Neural cell (in vitro differentiated cells): ENCODE measurements at regions not wholly inside any gene's neighbourhood (a gene's known extent, or its start where the extent isn't known, plus 50 kb on each side); places are given as distances from the start of the nearest gene placed in this dataset.

Source experiments
- H2AFZ ChIP-seq: fragments of 200-600, 300-800 bp; sonication (generic), shearing (Covaris generic); 2 replicates; pipeline ENCODE4 v1.6.0; 2014; ENCODE audit warnings: low read depth, mild to moderate bottlenecking, antibody characterized with exemption, low read length, moderate library complexity
- H3F3A ChIP-seq: fragments of 200-600 bp; shearing (Covaris generic); 2 replicates; pipeline ENCODE4 v1.6.1; 2016; ENCODE audit warnings: mild to moderate bottlenecking, moderate library complexity, mixed read lengths, antibody characterized with exemption, low read length; ENCODE audit not compliant: insufficient read depth, poor library complexity, severe bottlenecking
- H3K27ac ChIP-seq: fragments of 200-600, 300-800 bp; sonication (generic), shearing (Covaris generic); 2 replicates; pipeline ENCODE4 v1.5.1; 2014; ENCODE audit warnings: mild to moderate bottlenecking, low read length, moderate library complexity
- H3K27me3 ChIP-seq: fragments of 300-800, 200-600 bp; sonication (generic), shearing (Covaris generic); 2 replicates; pipeline ENCODE4 v1.6.0; 2014; ENCODE audit warnings: mild to moderate bottlenecking, low read depth, low read length, moderate library complexity; ENCODE audit not compliant: insufficient read depth
- H3K36me3 ChIP-seq: fragments of 300-800, 200-600 bp; sonication (generic), shearing (Covaris generic); 2 replicates; pipeline ENCODE4 v1.5.1; 2014; ENCODE audit warnings: mild to moderate bottlenecking, antibody characterized with exemption, low read length, moderate library complexity; ENCODE audit not compliant: insufficient read depth
- H3K4me2 ChIP-seq: fragments of 300-800, 200-600 bp; sonication (generic), shearing (Covaris generic); 2 replicates; pipeline ENCODE4 v1.6.0; 2014; ENCODE audit warnings: mild to moderate bottlenecking, low read length
- H3K4me3 ChIP-seq: fragments of 300-800, 200-600 bp; sonication (generic), shearing (Covaris generic); 2 replicates; pipeline ENCODE4 v1.5.1; 2014; ENCODE audit warnings: mild to moderate bottlenecking, low read length, moderate library complexity
- H3K79me2 ChIP-seq: fragments of 200-600 bp; shearing (Covaris generic); replicated peaks from 2 replicates; pipeline ENCODE4 v1.6.0; 2014; ENCODE audit warnings: mild to moderate bottlenecking, low read length, moderate library complexity; ENCODE audit not compliant: insufficient read depth
- H3K9ac ChIP-seq: fragments of 300-800, 200-600 bp; sonication (generic), shearing (Covaris generic); 2 replicates; pipeline ENCODE4 v1.6.1; 2016; ENCODE audit warnings: mild to moderate bottlenecking, low read length, mixed read lengths
- H3K9me2 ChIP-seq: fragments of 200-600 bp; shearing (Covaris generic); 2 replicates; pipeline ENCODE4 v1.6.1; 2016; ENCODE audit warnings: mild to moderate bottlenecking, low read length, mixed read lengths; ENCODE audit not compliant: insufficient read depth
- H3K9me3 ChIP-seq: fragments of 200-600, 300-800 bp; sonication (generic), shearing (Covaris generic); 2 replicates; pipeline ENCODE4 v1.6.1; 2016; ENCODE audit warnings: mild to moderate bottlenecking, mixed run types, low read length, moderate library complexity, mixed read lengths
- H4K20me1 ChIP-seq: fragments of 200-600 bp; shearing (Covaris generic); 2 replicates; pipeline ENCODE4 v1.6.1; 2016; ENCODE audit warnings: mild to moderate bottlenecking, mixed run types; ENCODE audit not compliant: insufficient read depth
- CTCF ChIP-seq: fragments of 450-650 bp; IDR thresholded peaks from 2 replicates; pipeline ENCODE4 v1.5.1; 2014; ENCODE audit warnings: antibody characterized with exemption, mild to moderate bottlenecking, moderate library complexity; ENCODE audit not compliant: poor library complexity, severe bottlenecking
- EP300 ChIP-seq: fragments of 450-650 bp; conservative IDR thresholded peaks from 2 replicates; pipeline ENCODE4 v1.6.1; 2014; ENCODE audit warnings: antibody characterized with exemption, mild to moderate bottlenecking, moderate library complexity; ENCODE audit not compliant: poor library complexity, severe bottlenecking
- EZH2 ChIP-seq: fragments of 200-600, 300-800 bp; shearing (Covaris generic), sonication (generic); IDR thresholded peaks from 2 replicates; pipeline ENCODE4 v1.6.1; 2014; ENCODE audit warnings: antibody characterized with exemption, low read length, borderline replicate concordance, mild to moderate bottlenecking; ENCODE audit not compliant: insufficient read depth, poor library complexity, severe bottlenecking
- MXI1 ChIP-seq: fragments of 450-650 bp; conservative IDR thresholded peaks from 2 replicates; pipeline ENCODE4 v1.6.1; 2014; ENCODE audit warnings: antibody characterized with exemption, mild to moderate bottlenecking; ENCODE audit not compliant: poor library complexity, severe bottlenecking
- POLR2AphosphoS5 ChIP-seq: IDR thresholded peaks from 2 replicates; pipeline ENCODE4 v1.6.1; 2012
- RAD21 ChIP-seq: fragments of 450-650 bp; conservative IDR thresholded peaks from 2 replicates; pipeline ENCODE4 v1.6.1; 2014; ENCODE audit warnings: antibody characterized with exemption, mild to moderate bottlenecking, moderate library complexity
- REST ChIP-seq: IDR thresholded peaks from 2 replicates; pipeline ENCODE4 v1.6.1; 2012; ENCODE audit warnings: borderline replicate concordance
- SMC3 ChIP-seq: fragments of 450-650 bp; conservative IDR thresholded peaks from 2 replicates; pipeline ENCODE4 v1.6.1; 2014; ENCODE audit warnings: antibody characterized with exemption, mild to moderate bottlenecking, moderate library complexity; ENCODE audit not compliant: poor library complexity
- TAF1 ChIP-seq: IDR thresholded peaks from 2 replicates; pipeline ENCODE4 v1.6.1; 2012; ENCODE audit warnings: low read depth

- no peaks in the 10 kb centered on the region for H4K20me1 ChIP-seq
- H3K9ac ChIP-seq = no peak overlapping the region
- H3K9me3 ChIP-seq = no peaks in the 10 kb centered on the region
- no peaks in the 10 kb centered on the region for H3K27me3 ChIP-seq
- TF ChIP-seq EZH2 = no peak
- no peak for TF ChIP-seq TAF1
- TF ChIP-seq REST = no peak
- TF ChIP-seq SMC3 = no peak
- no peak for TF ChIP-seq POLR2AphosphoS5
- TF ChIP-seq EP300 = no peak
- no peak for TF ChIP-seq RAD21
- TF ChIP-seq MXI1 = no peak
- no peak for TF ChIP-seq CTCF
- H3F3A ChIP-seq = no peaks in the 10 kb centered on the region
- no peak overlapping the region for H3K27ac ChIP-seq
- H3K9me2 ChIP-seq = no peaks in the 10 kb centered on the region
- no peak overlapping the region for H2AFZ ChIP-seq
- H3K36me3 ChIP-seq = no peaks in the 10 kb centered on the region
- no peak overlapping the region for H3K4me2 ChIP-seq
- H3K4me3 ChIP-seq = no peak overlapping the region
- H3K79me2 ChIP-seq = no peaks in the 10 kb centered on the region
Observed at GRCh38 chr10:84907461-84908009, 579.1 kb downstream of the CCSER2 start.

- TF ChIP-seq MXI1 = no peak
- no peak for TF ChIP-seq SMC3
- no peak for TF ChIP-seq RAD21
- no peak for TF ChIP-seq EZH2
- TF ChIP-seq REST = no peak
- TF ChIP-seq TAF1 = no peak
- TF ChIP-seq EP300 = no peak
- no peak for TF ChIP-seq POLR2AphosphoS5
- no peak for TF ChIP-seq CTCF
- H2AFZ ChIP-seq = no peak overlapping the region
Observed at GRCh38 chr10:84908491-84908890, 580.1 kb downstream of the CCSER2 start.

More at GRCh38 chr10:84908491-84908890, 580.1 kb downstream of the CCSER2 start:
- no peaks in the 10 kb centered on the region for H3K79me2 ChIP-seq
- H3F3A ChIP-seq = no peaks in the 10 kb centered on the region
- H3K27me3 ChIP-seq = no peaks in the 10 kb centered on the region
- no peaks in the 10 kb centered on the region for H3K9me2 ChIP-seq
- H3K4me2 ChIP-seq = no peak overlapping the region
- no peaks in the 10 kb centered on the region for H3K9me3 ChIP-seq
- H4K20me1 ChIP-seq = no peaks in the 10 kb centered on the region
- no peak overlapping the region for H3K27ac ChIP-seq
- H3K9ac ChIP-seq = no peak overlapping the region
- no peaks in the 10 kb centered on the region for H3K36me3 ChIP-seq
- no peak overlapping the region for H3K4me3 ChIP-seq
